Fibroblast of villous mesenchyme (primary cell): ENCODE measurements at regions not wholly inside any gene's neighbourhood (a gene's known extent, or its start where the extent isn't known, plus 50 kb on each side); places are given as distances from the start of the nearest gene placed in this dataset.

Experiments used
- DNase-seq: peaks from one replicate; pipeline ENCODE4 v3.0.0-alpha.2; 2010; ENCODE audit warnings: low read depth
- H3K4me3 ChIP-seq: 2 replicates; pipeline ENCODE4 v1.5.1; 2011; ENCODE audit warnings: low read depth, mild to moderate bottlenecking, low read length
- CTCF ChIP-seq: IDR thresholded peaks from 2 replicates; pipeline ENCODE4 v1.5.1; 2012; ENCODE audit warnings: low read depth, mild to moderate bottlenecking, low read length; ENCODE audit not compliant: insufficient read depth

GRCh38 chr13:62829486-62829885 lies 1413.8 kb upstream of the PCDH20 start:
- no peak for TF ChIP-seq CTCF
- H3K4me3 ChIP-seq = no peak overlapping the region
- DNase-seq = no peak

GRCh38 chr13:62799931-62800436 lies 1384.3 kb upstream of the PCDH20 start:
- TF ChIP-seq CTCF = no peak
- H3K4me3 ChIP-seq = no peak overlapping the region
- no peak for DNase-seq

- DNase-seq = no peak
- no peak overlapping the region for H3K4me3 ChIP-seq
- TF ChIP-seq CTCF = no peak
Observed at GRCh38 chr13:62799038-62799535, 1383.4 kb upstream of the PCDH20 start.

GRCh38 chr13:62793850-62794249 lies 1378.2 kb upstream of the PCDH20 start:
- no peak overlapping the region for H3K4me3 ChIP-seq
- no peak for TF ChIP-seq CTCF
- DNase-seq = no peak

GRCh38 chr13:62781866-62782265 lies 1366.2 kb upstream of the PCDH20 start:
- TF ChIP-seq CTCF = no peak
- no peak overlapping the region for H3K4me3 ChIP-seq
- no peak for DNase-seq

- H3K4me3 ChIP-seq = no peak overlapping the region
- no peak for DNase-seq
- TF ChIP-seq CTCF = no peak
Observed at GRCh38 chr13:62779161-62779560, 1363.5 kb upstream of the PCDH20 start.

GRCh38 chr13:62767473-62767872 lies 1351.8 kb upstream of the PCDH20 start:
- DNase-seq = no peak
- no peak overlapping the region for H3K4me3 ChIP-seq
- no peak for TF ChIP-seq CTCF
